ENCODE measurements at regions not wholly inside any gene's neighbourhood (a gene's known extent, or its start where the extent isn't known, plus 50 kb on each side); places are given as distances from the start of the nearest gene placed in this dataset.

GRCh38 chr1:148402152-148403084, 80.7 kb downstream of the PPIAL4G start (continued):
- TF ChIP-seq ZBED1 (IDR thresholded peaks at IDR 0.05; ENCODE audit: borderline replicate concordance) (peak; percentile 100), NR2F1 (conservative IDR thresholded peaks at IDR 0.05) (peak; percentile 34; the same call in 1 of the 2 replicates), TCF7 (IDR thresholded peaks at IDR 0.05; ENCODE audit: borderline replicate concordance) (peak; percentile 71; the same call in 1 of the 2 replicates), SPI1 (IDR thresholded peaks at IDR 0.05; ENCODE audit: borderline replicate concordance, insufficient read depth, low read depth, low read length) (peak; percentile 22; the same call in 1 of the 2 replicates), BCL11A (IDR thresholded peaks at IDR 0.05; ENCODE audit: low read depth, low read length) (peak; percentile 70; the same call in 1 of the 2 replicates), RELB (IDR thresholded peaks at IDR 0.05; ENCODE audit: low read depth) (peak; percentile 30; the same call in 1 of the 2 replicates), MLLT1 (IDR thresholded peaks at IDR 0.05) (0 out of 2 replicates have a peak, but pooled peaks have one; percentile 36), ZBTB4 (CRISPR knock-in tag; IDR thresholded peaks at IDR 0.05) (peak; percentile 89), E4F1 (IDR thresholded peaks at IDR 0.05; ENCODE audit: borderline replicate concordance, partially characterized antibody) (peak; percentile 57), POLR2AphosphoS5 (IDR thresholded peaks at IDR 0.05; ENCODE audit: low read length) (peak; percentile 99), POU2F2 (IDR thresholded peaks at IDR 0.05; ENCODE audit: borderline replicate concordance, low read depth, low read length) (peak; percentile 98), ZBTB40 (IDR thresholded peaks at IDR 0.05; ENCODE audit: borderline replicate concordance) (peak; percentile 72; the same call in 1 of the 2 replicates), CREB1 (IDR thresholded peaks at IDR 0.05; ENCODE audit: low read depth) (peak; percentile 80), FOXM1 (IDR thresholded peaks at IDR 0.05; ENCODE audit: low read depth, low read length) (peak; percentile 50; the same call in 1 of the 2 replicates), NBN (IDR thresholded peaks at IDR 0.05) (peak; percentile 86; the same call in 1 of the 2 replicates)
